ENCODE measurements at regions not wholly inside any gene's neighbourhood (a gene's known extent, or its start where the extent isn't known, plus 50 kb on each side); places are given as distances from the start of the nearest gene placed in this dataset.

- TF ChIP-seq POLR2AphosphoS5 (IDR thresholded peaks at IDR 0.05; ENCODE audit: low read depth, low read length) (no peak), POLR2A (IDR thresholded peaks at IDR 0.05; ENCODE audit: low read depth, low read length) (no peak), PAX5 (IDR thresholded peaks at IDR 0.05; ENCODE audit: insufficient read depth, low read length, severe bottlenecking) (no peak), TAF1 (IDR thresholded peaks at IDR 0.05; ENCODE audit: low read depth, low read length) (no peak), POU2F2 (IDR thresholded peaks at IDR 0.05; ENCODE audit: low read depth, low read length) (no peak)
Measured at GRCh38 chr1:218557731-218558130, 212.6 kb downstream of the TGFB2 start.
